ENCODE measurements at regions not wholly inside any gene's neighbourhood (a gene's known extent, or its start where the extent isn't known, plus 50 kb on each side); places are given as distances from the start of the nearest gene placed in this dataset.
"Not testable (repeated sequence)": the region's sequence is repeated elsewhere in the genome, so short reads cannot be mapped to it uniquely, and the experiment has no call there.

GRCh38 chr7:52253953-52254352 lies 781.5 kb upstream of the POM121L12 start:
- DNase-seq = no peak

DNA sequence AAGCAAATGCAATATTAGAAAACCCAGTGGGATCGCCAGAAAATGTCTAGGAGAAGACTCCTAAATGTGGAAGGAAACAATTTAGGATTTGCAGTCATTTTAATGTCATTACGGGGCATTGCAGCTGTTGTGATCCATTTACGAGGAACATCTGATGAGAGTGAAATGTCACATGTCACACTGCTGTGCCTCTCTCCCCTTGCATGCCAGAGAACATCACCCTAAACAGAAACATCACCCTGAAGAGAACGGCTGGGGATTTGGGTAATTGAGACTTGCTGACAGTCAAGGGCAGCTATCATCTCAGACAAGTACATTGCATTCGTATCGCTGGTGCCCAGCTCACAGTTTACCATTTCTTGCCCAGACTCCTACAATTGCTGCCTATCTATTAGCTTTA lies 785.7 kb upstream of the POM121L12 start:
- no peak for DNase-seq

- no peak for DNase-seq
Measured at GRCh38 chr7:52247518-52247917, 787.9 kb upstream of the POM121L12 start.

- no peak for DNase-seq
Measured at GRCh38 chr7:52243685-52244084, 791.7 kb upstream of the POM121L12 start.

DNA sequence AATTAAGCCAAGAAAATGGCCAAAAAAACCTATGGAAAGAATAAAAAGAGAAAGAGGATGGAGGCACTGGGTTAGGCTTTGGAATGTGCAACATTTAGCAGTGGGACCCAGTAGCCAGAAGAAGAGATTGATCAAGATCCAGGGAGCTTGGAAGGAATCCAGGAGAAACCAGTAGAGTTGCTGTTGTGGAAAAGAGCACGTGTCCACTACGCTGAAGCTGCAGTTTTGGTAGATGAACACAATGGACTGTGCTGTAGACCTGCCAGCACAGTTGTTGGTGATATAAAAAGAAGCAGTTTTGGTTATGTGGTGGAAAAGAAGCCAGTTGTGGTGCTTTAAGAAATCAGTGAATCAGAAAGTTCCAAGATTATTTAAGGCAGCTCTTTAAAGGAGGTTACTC lies 802.2 kb upstream of the POM121L12 start:
- no peak for DNase-seq

- DNase-seq = no peak
Measured at GRCh38 chr7:52211930-52212329, 823.5 kb upstream of the POM121L12 start.

DNA sequence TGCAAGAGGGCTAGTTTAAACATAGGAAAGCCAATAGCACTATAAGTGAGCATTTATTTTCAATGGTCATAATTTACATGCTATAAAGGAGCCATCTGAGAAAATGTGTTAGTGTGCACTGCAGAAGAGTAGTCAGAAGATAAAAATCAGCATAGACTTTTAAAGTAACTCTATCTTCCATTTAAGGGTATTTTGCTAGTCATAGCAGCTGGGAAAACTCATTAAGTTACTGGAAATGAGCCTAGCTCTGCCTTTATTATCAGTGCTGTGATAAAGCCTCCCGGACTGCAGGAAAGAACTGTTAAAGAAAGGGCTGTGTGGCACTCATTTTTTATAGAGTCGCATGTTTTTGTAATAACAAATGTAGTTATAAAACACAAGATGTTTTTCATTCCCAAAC lies 825.8 kb upstream of the POM121L12 start:
- DNase-seq = no peak

- no peak for DNase-seq
Measured at GRCh38 chr7:52197221-52197620, 838.2 kb upstream of the POM121L12 start.

DNA sequence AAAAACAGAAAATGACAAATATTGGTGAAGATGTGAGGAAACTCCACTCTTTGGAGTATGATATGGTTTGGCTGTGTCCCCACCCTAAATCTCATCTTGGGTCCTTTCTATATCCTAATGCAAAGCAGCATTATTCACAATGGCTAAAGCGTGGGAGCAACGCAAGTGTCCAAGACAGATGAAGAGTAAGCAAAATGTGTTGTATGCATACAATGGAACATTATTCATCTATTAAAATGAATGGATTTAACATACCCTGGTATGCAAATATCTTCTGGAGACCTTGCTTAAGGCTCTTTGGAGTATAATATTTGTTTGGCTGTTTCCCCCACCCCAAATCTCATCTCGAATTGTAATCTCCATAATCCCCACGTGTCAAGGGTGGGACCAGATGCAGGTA lies 839.8 kb upstream of the POM121L12 start:
- no peak for DNase-seq

DNA sequence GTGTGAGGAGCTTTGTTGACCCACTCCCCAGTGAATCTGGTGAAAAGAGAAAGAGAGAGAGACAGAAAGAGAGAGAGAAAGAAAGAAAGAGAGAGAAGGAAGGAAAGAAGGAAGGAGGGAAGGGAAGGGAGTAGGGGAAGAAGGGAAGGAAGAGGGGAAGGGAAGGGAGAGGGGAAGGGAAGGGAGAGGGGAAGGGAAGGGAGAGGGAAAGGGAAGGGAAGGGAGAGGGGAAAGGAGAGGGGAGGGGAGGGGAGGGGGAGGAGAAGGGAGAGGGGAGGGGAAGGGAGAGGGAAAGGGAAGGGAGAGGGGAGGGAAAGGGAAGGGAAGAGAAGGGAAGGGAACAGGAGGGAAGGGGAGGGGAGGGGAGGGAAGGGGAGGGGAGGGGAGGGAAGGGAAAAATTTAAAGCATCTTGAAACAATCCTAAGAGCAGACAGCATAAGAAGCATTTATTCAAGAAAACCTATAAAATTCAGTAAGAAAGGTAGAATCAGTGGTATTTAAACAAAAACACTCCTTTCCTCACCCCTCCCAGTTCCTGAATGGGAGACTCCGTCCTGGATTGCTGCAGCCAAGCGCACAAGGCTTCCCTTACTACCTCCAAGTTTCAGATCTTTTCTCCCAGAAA lies 846.2 kb upstream of the POM121L12 start:
- no peak for DNase-seq

GRCh38 chr7:52184006-52184703 lies 851.3 kb upstream of the POM121L12 start:
- DNase-seq = no peak

DNA sequence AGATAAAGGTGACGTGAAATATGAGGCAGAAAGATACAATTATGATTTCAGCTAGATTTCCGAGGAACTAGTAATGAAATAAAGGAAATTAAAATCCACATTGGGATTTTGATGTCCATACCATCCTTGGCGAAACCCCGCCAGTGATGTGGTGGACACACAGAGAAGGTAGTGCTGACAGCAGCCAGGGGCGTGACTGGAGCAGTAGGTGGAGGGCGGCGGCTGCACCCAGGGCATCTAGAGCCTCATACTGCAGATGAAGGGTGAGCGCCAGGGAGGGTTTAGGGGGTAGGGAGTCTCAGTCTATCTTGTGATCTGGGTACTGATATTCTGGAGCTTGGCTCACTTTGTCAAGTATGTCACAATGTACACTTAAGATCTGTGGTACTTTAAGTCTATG lies 855.5 kb upstream of the POM121L12 start:
- no peak for DNase-seq

GRCh38 chr7:52168085-52168484 lies 851.5 kb upstream of the COBL start:
- DNase-seq = no peak

GRCh38 chr7:52163311-52163710 lies 846.7 kb upstream of the COBL start:
- no peak for DNase-seq

DNA sequence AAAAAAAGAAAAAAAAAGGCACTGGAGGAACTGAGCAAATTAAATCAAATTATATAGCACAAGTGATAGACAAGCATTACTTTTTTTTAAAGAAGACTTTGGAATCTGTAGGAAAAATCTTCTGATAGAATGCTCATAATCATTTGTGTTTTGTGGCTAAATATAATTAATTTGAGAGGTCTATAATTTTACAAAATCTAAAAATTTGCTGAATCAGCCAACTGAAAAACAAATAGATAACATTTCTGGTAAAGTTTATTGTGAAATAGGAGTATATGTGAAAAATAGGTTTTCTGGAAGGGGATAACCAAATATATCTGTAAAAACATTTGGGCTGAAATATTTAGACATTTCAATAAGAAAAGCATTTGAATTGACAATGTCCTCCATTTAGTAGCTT lies 844.9 kb upstream of the COBL start:
- DNase-seq = no peak

GRCh38 chr7:52159421-52159820 lies 842.8 kb upstream of the COBL start:
- not testable (repeated sequence) for DNase-seq

DNA sequence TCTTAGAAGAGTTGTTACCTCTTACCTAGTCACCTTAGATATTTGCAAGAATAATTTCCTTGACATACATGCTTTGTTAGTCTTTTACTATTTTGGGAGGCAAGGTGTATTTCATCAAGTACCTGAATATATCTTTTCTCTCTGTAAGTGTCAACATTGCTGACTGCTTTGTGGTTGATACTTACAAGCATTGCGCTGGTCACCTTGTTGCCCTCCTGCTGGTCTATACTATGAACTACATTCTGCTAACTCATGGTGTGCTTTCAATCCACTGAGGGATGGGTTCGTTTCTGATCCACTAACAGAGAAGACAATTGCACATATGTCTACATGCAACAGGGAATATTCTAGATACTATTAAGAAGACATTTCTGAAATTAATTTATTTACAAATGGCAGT lies 837.8 kb upstream of the COBL start:
- DNase-seq = no peak

- DNase-seq = no peak
Measured at GRCh38 chr7:52151559-52151958, 835.0 kb upstream of the COBL start.

GRCh38 chr7:52150952-52151351 lies 834.3 kb upstream of the COBL start:
- no peak for DNase-seq

DNA sequence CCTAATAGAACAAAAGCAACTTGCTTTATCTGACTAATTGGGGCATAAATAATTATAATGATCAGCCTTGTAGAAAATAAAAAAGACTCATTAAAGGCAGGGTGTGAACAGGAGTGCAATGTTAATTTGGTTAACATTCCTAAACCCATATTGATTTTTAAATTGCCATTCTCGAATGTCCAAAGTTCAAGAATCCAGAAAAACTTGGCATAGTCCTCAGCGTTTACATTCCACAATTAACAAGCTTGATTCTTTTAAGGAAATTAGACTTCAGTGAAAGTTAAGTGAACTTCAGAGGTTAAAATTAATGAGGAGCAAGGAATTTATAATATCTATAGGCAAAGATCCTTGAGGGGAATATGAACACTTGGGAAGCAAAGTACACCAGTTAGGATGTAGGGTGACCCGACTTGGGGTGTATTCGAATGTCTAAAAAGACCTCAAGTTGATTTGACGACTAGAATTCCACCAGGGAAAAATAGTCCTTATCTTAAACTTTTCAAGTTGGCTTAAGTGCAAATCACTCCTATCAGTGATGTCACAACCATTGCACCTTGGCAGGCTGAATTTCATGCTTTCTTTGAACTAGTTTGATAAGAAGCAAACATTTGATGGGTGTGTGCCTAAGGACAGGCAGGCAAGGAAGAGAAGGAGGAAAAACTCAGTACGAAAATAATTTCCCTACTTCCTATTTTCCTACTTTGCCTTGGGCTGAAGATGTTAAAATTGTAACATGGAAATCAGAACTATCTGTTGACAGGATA lies 830.4 kb upstream of the COBL start:
- no peak for DNase-seq

- no peak for DNase-seq
Measured at GRCh38 chr7:52143219-52143618, 826.6 kb upstream of the COBL start.

- DNase-seq = no peak
Measured at GRCh38 chr7:52140851-52141250, 824.2 kb upstream of the COBL start.

DNA sequence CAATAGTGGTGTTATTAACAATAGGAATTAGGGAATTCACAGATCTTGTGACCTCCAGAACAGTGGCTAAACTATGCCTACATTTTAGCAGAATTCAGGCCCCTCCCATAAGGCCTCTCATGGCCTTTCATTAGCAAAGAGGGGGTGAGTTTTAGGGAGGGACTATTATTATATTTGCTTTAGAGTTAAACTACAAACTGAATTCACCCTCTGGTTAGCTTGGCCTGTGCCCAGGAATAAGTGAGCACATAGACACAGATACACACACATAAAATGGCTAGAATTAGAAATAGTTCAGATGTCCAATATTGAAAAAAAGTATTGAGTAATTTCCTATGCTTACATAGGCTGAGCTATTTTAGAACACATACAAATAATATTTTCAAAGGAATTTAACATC lies 818.8 kb upstream of the COBL start:
- DNase-seq = no peak

DNA sequence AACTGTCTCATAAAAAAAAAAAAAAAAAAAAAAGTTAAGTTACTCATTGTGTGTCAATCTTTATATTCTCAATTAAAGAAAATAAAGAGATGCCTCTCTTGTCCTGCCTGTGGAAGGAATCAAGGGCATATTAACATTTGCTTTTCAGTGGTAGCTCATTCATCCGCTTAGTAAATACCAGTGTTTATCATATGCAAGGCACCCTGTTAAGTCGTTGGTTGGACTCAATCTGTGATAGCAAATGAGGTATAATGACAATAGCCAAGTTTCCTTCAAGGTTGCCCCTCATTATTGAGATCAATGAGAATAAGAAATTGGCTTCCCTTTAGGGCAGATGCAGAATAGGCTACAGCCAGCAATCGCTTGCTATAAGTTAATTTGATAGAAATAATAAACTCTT lies 812.7 kb upstream of the COBL start:
- no peak for DNase-seq

Measured in suppressor macrophage treated with lipopolysaccharide for 4 hours (primary cell).